KMS-11 (cell line): ENCODE measurements at regions not wholly inside any gene's neighbourhood (a gene's known extent, or its start where the extent isn't known, plus 50 kb on each side); places are given as distances from the start of the nearest gene placed in this dataset.

Experiments used
- H2AFZ ChIP-seq: fragments of 200-600 bp; sonication (generic); 2 replicates; pipeline ENCODE4 v1.6.1; 2016; ENCODE audit warnings: antibody characterized with exemption, mixed run types, low read depth
- H3K27ac ChIP-seq: fragments of 200-600 bp; sonication (generic); 2 replicates; pipeline ENCODE4 v1.6.1; 2016; ENCODE audit warnings: mild to moderate bottlenecking, mixed run types
- H3K27me3 ChIP-seq: fragments of 200-600 bp; sonication (generic); 2 replicates; pipeline ENCODE4 v1.6.1; 2017; ENCODE audit warnings: mild to moderate bottlenecking, low read depth, mixed run types, moderate library complexity; ENCODE audit not compliant: insufficient read depth
- H3K36me3 ChIP-seq: fragments of 200-600 bp; sonication (generic); 2 replicates; pipeline ENCODE4 v1.6.1; 2017; ENCODE audit warnings: mild to moderate bottlenecking, mixed run types; ENCODE audit not compliant: insufficient read depth
- H3K4me1 ChIP-seq: fragments of 200-600 bp; sonication (generic); 2 replicates; pipeline ENCODE4 v1.6.1; 2016; ENCODE audit warnings: mild to moderate bottlenecking, low read depth, mixed run types; ENCODE audit not compliant: poor library complexity, severe bottlenecking
- H3K4me2 ChIP-seq: fragments of 200-600 bp; sonication (generic); 2 replicates; pipeline ENCODE4 v1.7.0; 2016; ENCODE audit warnings: mild to moderate bottlenecking, mixed run types
- H3K4me3 ChIP-seq: fragments of 200-600 bp; sonication (generic); IDR thresholded peaks from 2 replicates; pipeline ENCODE4 v1.6.1; 2017; ENCODE audit warnings: low read depth, low read length, mixed read lengths; ENCODE audit not compliant: insufficient read depth
- H3K79me2 ChIP-seq: fragments of 200-600 bp; sonication (generic); 2 replicates; pipeline ENCODE4 v1.6.1; 2016; ENCODE audit warnings: low read depth, mixed run types; ENCODE audit not compliant: insufficient read depth
- H3K9ac ChIP-seq: fragments of 200-600 bp; sonication (generic); 2 replicates; pipeline ENCODE4 v1.6.1; 2016; ENCODE audit warnings: mild to moderate bottlenecking, mixed run types
- H4K20me1 ChIP-seq: fragments of 200-600 bp; sonication (generic); 2 replicates; pipeline ENCODE4 v1.6.1; 2016; ENCODE audit warnings: mild to moderate bottlenecking, mixed run types; ENCODE audit not compliant: insufficient read depth
- TF ChIP-seq, protein P1 (sequence below): fragments of 200-600 bp; sonication (generic); conservative IDR thresholded peaks from 2 replicates; pipeline ENCODE4 v1.6.1; 2017; ENCODE audit warnings: low read depth, mild to moderate bottlenecking, antibody characterized with exemption, low read length, moderate library complexity, mixed read lengths

DNA sequence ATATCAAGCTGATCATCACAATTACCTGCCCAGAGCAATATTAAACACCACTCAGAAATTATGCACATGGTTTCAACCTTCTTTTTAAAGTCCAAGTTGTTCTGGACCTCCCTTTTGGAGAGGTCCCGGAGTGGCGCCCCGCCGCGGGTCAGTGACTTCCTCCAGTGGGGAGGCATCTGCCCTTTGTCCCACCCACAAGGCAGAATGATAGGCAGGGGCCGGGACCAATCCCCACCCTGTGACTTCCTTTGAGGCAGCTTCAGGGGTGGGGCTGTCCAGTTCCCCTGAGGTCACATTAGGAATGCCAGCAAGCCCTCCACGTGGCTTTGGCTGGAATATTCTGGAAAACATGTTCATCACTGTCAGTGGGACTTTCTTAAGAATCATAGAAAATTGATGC is 207.0 kb downstream of the ANKRD60 start:
- Histone ChIP-seq H3K27me3 (peaks cover 25% of the 10 kb centered on the region; the same call in 1 of the 2 replicates), H3K4me3 (no peak overlapping the region), H3K9ac (no peak overlapping the region), H3K4me2 (no peak overlapping the region), H3K27ac (no peak overlapping the region), H3K79me2 (no peaks in the 10 kb centered on the region), H3K36me3 (no peaks in the 10 kb centered on the region), H3K4me1 (no peaks in the 10 kb centered on the region), H4K20me1 (no peaks in the 10 kb centered on the region), H2AFZ (no peak overlapping the region)
- TF ChIP-seq, protein P1, sequence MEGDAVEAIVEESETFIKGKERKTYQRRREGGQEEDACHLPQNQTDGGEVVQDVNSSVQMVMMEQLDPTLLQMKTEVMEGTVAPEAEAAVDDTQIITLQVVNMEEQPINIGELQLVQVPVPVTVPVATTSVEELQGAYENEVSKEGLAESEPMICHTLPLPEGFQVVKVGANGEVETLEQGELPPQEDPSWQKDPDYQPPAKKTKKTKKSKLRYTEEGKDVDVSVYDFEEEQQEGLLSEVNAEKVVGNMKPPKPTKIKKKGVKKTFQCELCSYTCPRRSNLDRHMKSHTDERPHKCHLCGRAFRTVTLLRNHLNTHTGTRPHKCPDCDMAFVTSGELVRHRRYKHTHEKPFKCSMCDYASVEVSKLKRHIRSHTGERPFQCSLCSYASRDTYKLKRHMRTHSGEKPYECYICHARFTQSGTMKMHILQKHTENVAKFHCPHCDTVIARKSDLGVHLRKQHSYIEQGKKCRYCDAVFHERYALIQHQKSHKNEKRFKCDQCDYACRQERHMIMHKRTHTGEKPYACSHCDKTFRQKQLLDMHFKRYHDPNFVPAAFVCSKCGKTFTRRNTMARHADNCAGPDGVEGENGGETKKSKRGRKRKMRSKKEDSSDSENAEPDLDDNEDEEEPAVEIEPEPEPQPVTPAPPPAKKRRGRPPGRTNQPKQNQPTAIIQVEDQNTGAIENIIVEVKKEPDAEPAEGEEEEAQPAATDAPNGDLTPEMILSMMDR = no peak

DNA sequence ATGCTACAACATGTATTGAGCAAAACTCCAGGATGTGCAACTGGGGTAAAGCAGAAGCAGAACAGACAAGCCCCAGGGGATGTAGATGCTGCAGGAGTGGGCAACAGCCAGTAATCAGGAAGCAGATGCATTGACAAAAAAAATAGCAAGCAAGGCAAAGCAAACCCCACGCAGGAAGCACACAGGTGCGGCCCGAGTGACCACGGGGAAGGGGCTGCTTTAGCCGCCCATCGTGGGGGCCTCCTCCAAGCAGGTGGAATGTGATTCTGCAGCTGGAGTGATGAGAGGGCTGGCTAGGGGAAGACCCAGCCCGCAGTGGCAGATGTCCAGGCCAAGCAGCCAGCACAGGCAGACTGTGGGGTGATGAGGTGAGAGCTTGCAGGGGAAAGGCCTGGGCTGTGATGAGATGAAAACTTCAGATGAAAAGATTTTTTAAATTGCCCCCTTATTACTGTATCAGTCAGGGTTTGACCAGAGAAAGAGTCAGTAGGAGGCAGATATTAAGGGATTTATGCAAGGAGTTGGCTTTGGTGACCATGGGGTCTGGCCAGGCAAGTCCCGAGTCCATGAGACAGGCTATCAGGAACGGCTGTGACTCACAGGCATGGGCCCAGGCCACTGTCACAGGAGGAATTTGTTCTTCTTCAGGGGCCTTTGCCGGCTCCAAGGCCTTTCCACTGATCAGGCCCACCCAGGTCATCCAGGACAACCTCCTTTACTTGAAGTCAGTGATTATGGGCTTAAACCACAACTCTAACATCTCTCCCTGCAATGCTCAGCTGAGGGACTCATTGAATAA is 207.6 kb downstream of the ANKRD60 start:
- Histone ChIP-seq H3K4me3 (no peak overlapping the region), H3K36me3 (no peaks in the 10 kb centered on the region), H3K9ac (no peak overlapping the region), H4K20me1 (no peaks in the 10 kb centered on the region), H3K27me3 (peaks cover 31% of the 10 kb centered on the region; the same call in 1 of the 2 replicates), H3K4me1 (no peaks in the 10 kb centered on the region), H2AFZ (no peak overlapping the region), H3K27ac (no peak overlapping the region), H3K79me2 (no peaks in the 10 kb centered on the region), H3K4me2 (no peak overlapping the region)
- TF ChIP-seq, protein P1 = no peak

DNA sequence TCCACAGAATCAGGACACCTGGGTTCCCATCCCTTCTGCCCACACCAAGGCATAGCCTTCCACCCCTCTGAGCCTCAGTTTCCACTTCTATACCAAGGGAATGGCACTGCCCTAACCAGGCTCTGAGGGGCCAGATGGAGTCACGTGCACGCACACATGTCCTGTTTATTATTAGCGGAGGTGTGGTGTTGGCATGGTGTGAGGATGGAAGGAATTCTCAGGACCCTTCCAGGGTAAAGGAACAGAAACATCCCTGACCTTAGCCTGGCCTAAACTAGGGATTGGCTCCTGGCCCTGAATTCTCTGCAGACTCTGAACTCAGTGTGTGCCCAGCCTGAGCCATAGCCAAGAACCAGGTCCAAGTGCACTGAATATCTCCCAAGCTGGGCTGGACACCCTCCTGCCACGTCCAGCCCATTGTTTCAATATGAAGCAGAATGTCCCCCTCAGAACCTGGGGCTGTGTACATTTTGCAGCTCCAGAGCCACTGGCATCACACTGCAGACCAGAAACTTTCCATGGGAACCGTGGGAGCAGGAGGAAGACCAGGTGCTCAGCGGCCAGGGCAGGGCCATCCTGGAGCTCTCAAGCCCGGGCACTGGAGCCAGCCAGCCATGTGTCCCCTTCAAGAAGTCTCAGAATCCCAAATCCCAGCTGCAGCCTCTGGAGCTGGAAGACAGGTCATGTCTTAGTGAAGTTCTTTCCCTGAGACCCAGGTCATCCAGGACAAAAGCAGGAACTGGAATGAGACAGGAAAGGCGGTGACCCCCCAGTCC is 208.4 kb downstream of the ANKRD60 start:
- Histone ChIP-seq H3K4me1 (no peaks in the 10 kb centered on the region), H3K36me3 (no peaks in the 10 kb centered on the region), H2AFZ (no peak overlapping the region), H3K27ac (no peak overlapping the region), H3K9ac (no peak overlapping the region), H3K4me3 (no peak overlapping the region), H4K20me1 (no peaks in the 10 kb centered on the region), H3K4me2 (no peak overlapping the region), H3K79me2 (no peaks in the 10 kb centered on the region), H3K27me3 (peaks cover 33% of the 10 kb centered on the region; the same call in 1 of the 2 replicates)
- TF ChIP-seq, protein P1 = no peak

DNA sequence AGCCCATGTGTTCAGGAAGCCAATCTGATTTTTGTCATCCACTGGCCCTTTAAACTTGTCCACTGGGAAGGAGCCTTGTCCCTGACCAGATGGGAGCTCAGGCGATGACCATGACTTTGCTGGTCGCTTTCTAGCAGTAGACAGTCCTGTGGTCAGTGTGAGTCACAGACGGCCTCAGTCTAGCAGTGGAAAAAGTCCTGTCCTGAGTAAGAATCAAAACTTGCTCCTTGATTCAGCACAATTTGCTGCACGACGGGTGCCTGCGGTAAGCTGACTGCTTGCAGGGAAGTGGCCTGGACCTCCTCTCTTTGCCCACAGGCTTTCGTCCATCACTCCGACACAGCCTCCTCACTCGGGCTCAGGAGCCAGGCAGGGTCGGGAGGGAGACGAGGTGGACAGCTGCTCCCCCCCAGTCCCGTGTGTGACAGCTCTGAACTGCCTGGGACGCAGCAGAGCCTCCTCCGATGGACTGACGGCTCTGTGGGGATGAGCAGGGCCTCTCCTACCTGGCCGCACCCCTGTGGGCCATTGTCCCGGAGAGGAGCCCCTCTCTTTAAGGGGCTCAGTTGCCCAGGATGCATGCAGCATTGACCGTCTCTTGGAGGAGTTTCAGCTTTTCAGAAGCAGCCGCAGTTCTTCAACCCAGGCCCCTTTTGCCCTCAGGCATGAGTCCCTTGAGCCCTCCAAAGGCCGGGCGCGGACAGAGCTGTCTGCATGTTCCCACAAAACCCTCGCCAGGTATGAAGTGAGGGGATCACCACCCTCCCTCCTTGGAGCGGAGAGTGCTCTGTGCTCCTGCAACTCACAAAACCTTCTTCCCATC is 209.2 kb downstream of the ANKRD60 start:
- H4K20me1 ChIP-seq = no peaks in the 10 kb centered on the region
- H3K27ac ChIP-seq = no peak overlapping the region
- no peaks in the 10 kb centered on the region for H3K79me2 ChIP-seq
- H2AFZ ChIP-seq = no peak overlapping the region
- H3K4me3 ChIP-seq = no peak overlapping the region
- H3K27me3 ChIP-seq = peaks cover 33% of the 10 kb centered on the region; the same call in 1 of the 2 replicates
- H3K4me2 ChIP-seq = no peak overlapping the region
- H3K36me3 ChIP-seq = no peaks in the 10 kb centered on the region
- no peaks in the 10 kb centered on the region for H3K4me1 ChIP-seq
- no peak overlapping the region for H3K9ac ChIP-seq
- TF ChIP-seq, protein P1 = no peak
